OCI-LY1 (cell line): ENCODE measurements at regions not wholly inside any gene's neighbourhood (a gene's known extent, or its start where the extent isn't known, plus 50 kb on each side); places are given as distances from the start of the nearest gene placed in this dataset.

Source experiments
- EZH2 ChIP-seq: fragments of 200-600 bp; sonication (generic), shearing (Covaris generic); IDR thresholded peaks from 2 replicates; pipeline ENCODE4 v1.8.0; 2017; ENCODE audit warnings: borderline replicate concordance, mixed run types, mild to moderate bottlenecking, antibody characterized with exemption, low read length, moderate library complexity, mixed read lengths
- TF ChIP-seq, protein P1 (sequence below): fragments of 200-600 bp; sonication (generic), shearing (Covaris generic); IDR thresholded peaks from 2 replicates; pipeline ENCODE4 v1.5.1; 2017; ENCODE audit warnings: mild to moderate bottlenecking, antibody characterized with exemption, low read length, moderate library complexity, mixed read lengths

DNA sequence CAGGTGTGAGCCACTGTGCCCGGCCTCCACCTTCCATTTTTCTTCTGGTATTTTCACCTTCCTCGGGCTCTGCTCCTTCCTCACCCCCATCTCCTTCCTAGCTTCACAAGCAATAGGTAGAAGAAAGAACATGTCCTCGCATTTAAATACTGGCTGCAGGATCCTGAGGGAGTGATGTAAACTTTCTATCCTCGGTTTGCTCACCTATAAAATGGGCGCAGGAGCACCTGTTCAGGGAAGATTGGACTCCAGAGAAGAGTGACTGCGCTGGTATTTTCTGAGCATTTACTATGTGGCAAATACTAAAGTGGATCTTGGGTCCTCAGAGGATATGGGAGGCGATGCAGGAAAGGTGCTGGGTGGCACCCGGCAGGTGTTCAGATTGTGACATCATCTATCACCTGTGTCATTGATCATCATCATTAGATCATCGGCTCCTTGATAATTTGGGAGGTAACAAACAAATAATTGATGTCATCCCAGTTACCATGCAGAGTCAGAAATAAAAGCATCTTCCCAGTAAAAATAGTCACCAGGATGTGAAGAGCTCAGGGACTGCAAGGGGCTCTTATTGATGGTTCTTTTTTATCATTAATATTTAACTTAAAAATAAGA is 72.8 kb downstream of the FOXL1 start:
- TF ChIP-seq, protein P1, sequence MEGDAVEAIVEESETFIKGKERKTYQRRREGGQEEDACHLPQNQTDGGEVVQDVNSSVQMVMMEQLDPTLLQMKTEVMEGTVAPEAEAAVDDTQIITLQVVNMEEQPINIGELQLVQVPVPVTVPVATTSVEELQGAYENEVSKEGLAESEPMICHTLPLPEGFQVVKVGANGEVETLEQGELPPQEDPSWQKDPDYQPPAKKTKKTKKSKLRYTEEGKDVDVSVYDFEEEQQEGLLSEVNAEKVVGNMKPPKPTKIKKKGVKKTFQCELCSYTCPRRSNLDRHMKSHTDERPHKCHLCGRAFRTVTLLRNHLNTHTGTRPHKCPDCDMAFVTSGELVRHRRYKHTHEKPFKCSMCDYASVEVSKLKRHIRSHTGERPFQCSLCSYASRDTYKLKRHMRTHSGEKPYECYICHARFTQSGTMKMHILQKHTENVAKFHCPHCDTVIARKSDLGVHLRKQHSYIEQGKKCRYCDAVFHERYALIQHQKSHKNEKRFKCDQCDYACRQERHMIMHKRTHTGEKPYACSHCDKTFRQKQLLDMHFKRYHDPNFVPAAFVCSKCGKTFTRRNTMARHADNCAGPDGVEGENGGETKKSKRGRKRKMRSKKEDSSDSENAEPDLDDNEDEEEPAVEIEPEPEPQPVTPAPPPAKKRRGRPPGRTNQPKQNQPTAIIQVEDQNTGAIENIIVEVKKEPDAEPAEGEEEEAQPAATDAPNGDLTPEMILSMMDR: no peak
- TF ChIP-seq EZH2: no peak
